OCI-LY1 (cell line): ENCODE measurements at regions not wholly inside any gene's neighbourhood (a gene's known extent, or its start where the extent isn't known, plus 50 kb on each side); places are given as distances from the start of the nearest gene placed in this dataset.

ENCODE experiments used
- H2AFZ ChIP-seq: fragments of 200-600 bp; sonication (generic), shearing (Covaris generic); 2 replicates; pipeline ENCODE4 v1.6.0; 2014; ENCODE audit warnings: antibody characterized with exemption, mild to moderate bottlenecking, low read length
- H3F3A ChIP-seq: fragments of 200-600 bp; sonication (generic), shearing (Covaris generic); 2 replicates; pipeline ENCODE4 v1.6.0; 2014; ENCODE audit warnings: mild to moderate bottlenecking, antibody characterized with exemption, low read length, moderate library complexity; ENCODE audit not compliant: insufficient read depth
- H3K27ac ChIP-seq: fragments of 200-600 bp; sonication (generic); 2 replicates; pipeline ENCODE4 v1.5.1; 2014; ENCODE audit warnings: low read length, mixed run types, mild to moderate bottlenecking, low read depth; ENCODE audit not compliant: poor library complexity, severe bottlenecking
- H3K27me3 ChIP-seq: fragments of 200-600 bp; sonication (generic); 2 replicates; pipeline ENCODE4 v1.6.0; 2014; ENCODE audit warnings: antibody characterized with exemption, mild to moderate bottlenecking, low read length, moderate library complexity; ENCODE audit not compliant: insufficient read depth
- H3K36me3 ChIP-seq: fragments of 200-600 bp; sonication (generic); 2 replicates; pipeline ENCODE4 v1.6.1; 2014; ENCODE audit warnings: mild to moderate bottlenecking, antibody characterized with exemption, low read length, moderate library complexity, mixed read lengths; ENCODE audit not compliant: insufficient read depth
- H3K4me1 ChIP-seq: fragments of 200-600 bp; sonication (generic); 2 replicates; pipeline ENCODE4 v1.5.1; 2014; ENCODE audit warnings: mild to moderate bottlenecking, low read length, moderate library complexity; ENCODE audit not compliant: insufficient read depth, severe bottlenecking
- H3K4me2 ChIP-seq: fragments of 200-600 bp; sonication (generic), shearing (Covaris generic); 2 replicates; pipeline ENCODE4 v1.6.1; 2014; ENCODE audit warnings: low read length
- H3K4me3 ChIP-seq: fragments of 200-600 bp; sonication (generic); 2 replicates; pipeline ENCODE4 v1.5.1; 2014; ENCODE audit warnings: low read length, low read depth, mild to moderate bottlenecking, mixed read lengths; ENCODE audit not compliant: poor library complexity, severe bottlenecking
- H3K79me2 ChIP-seq: fragments of 200-600 bp; shearing (Covaris generic); 2 replicates; pipeline ENCODE4 v1.6.1; 2016; ENCODE audit warnings: mixed run types, low read length, mixed read lengths; ENCODE audit not compliant: insufficient read depth
- H3K9ac ChIP-seq: fragments of 200-600 bp; sonication (generic), shearing (Covaris generic); 2 replicates; pipeline ENCODE4 v1.6.1; 2014; ENCODE audit warnings: mild to moderate bottlenecking, low read length, mixed read lengths
- H3K9me2 ChIP-seq: fragments of 200-600 bp; sonication (generic), shearing (Covaris generic); 2 replicates; pipeline ENCODE4 v1.6.1; 2014; ENCODE audit warnings: low read depth, mild to moderate bottlenecking, low read length, mixed read lengths
- H3K9me3 ChIP-seq: fragments of 200-600 bp; shearing (Covaris generic); 2 replicates; pipeline ENCODE4 v1.6.1; 2014; ENCODE audit warnings: low read length, mixed read lengths
- H4K20me1 ChIP-seq: fragments of 200-600 bp; sonication (generic), shearing (Covaris generic); 2 replicates; pipeline ENCODE4 v1.6.0; 2016; ENCODE audit warnings: mild to moderate bottlenecking, low read length; ENCODE audit not compliant: insufficient read depth
- CTCF ChIP-seq: fragments of 200-600 bp; sonication (generic), shearing (Covaris generic); IDR thresholded peaks from 2 replicates; pipeline ENCODE4 v1.5.1; 2017; ENCODE audit warnings: mild to moderate bottlenecking, antibody characterized with exemption, low read length, moderate library complexity, mixed read lengths
- EZH2 ChIP-seq: fragments of 200-600 bp; sonication (generic), shearing (Covaris generic); IDR thresholded peaks from 2 replicates; pipeline ENCODE4 v1.8.0; 2017; ENCODE audit warnings: borderline replicate concordance, mixed run types, mild to moderate bottlenecking, antibody characterized with exemption, low read length, moderate library complexity, mixed read lengths

- no peaks in the 10 kb centered on the region for H3K79me2 ChIP-seq
- H3K27ac ChIP-seq: no peak overlapping the region
- no peaks in the 10 kb centered on the region for H3K4me1 ChIP-seq
- H3K36me3 ChIP-seq: no peaks in the 10 kb centered on the region
- no peak overlapping the region for H3K4me2 ChIP-seq
- no peak overlapping the region for H3K9ac ChIP-seq
- no peaks in the 10 kb centered on the region for H4K20me1 ChIP-seq
- no peaks in the 10 kb centered on the region; the same call in 1 of the 2 replicates for H3K27me3 ChIP-seq
- no peaks in the 10 kb centered on the region for H3K9me2 ChIP-seq
- H2AFZ ChIP-seq: no peak overlapping the region
- no peaks in the 10 kb centered on the region for H3F3A ChIP-seq
- peaks cover 12% of the 10 kb centered on the region; the same call in 1 of the 2 replicates for H3K9me3 ChIP-seq
- H3K4me3 ChIP-seq: no peak overlapping the region
- TF ChIP-seq EZH2 (no peak), CTCF (no peak)
Observed at GRCh38 chr14:104333646-104334423, 195.4 kb downstream of the KIF26A start.

- H4K20me1 ChIP-seq: no peaks in the 10 kb centered on the region
- H3K9me2 ChIP-seq: no peaks in the 10 kb centered on the region
- no peak overlapping the region for H3K27ac ChIP-seq
- no peaks in the 10 kb centered on the region for H3K36me3 ChIP-seq
- H3K4me1 ChIP-seq: no peaks in the 10 kb centered on the region
- H3K27me3 ChIP-seq: no peaks in the 10 kb centered on the region; the same call in 1 of the 2 replicates
- no peak overlapping the region for H3K4me2 ChIP-seq
- H3K9me3 ChIP-seq: peaks cover 10% of the 10 kb centered on the region; the same call in 1 of the 2 replicates
- H3K4me3 ChIP-seq: no peak overlapping the region
- H2AFZ ChIP-seq: no peak overlapping the region
- H3F3A ChIP-seq: no peaks in the 10 kb centered on the region
- H3K9ac ChIP-seq: no peak overlapping the region
- H3K79me2 ChIP-seq: no peaks in the 10 kb centered on the region
- TF ChIP-seq EZH2 (no peak), CTCF (no peak)
Observed at GRCh38 chr14:104334424-104335161, 196.2 kb downstream of the KIF26A start.

- Histone ChIP-seq H3K4me2 (no peak overlapping the region), H3K9me3 (peaks cover 6% of the 10 kb centered on the region; the same call in 1 of the 2 replicates), H3K4me1 (no peaks in the 10 kb centered on the region), H2AFZ (no peak overlapping the region), H3F3A (no peaks in the 10 kb centered on the region), H3K79me2 (no peaks in the 10 kb centered on the region), H4K20me1 (no peaks in the 10 kb centered on the region), H3K4me3 (no peak overlapping the region), H3K9ac (no peak overlapping the region), H3K36me3 (no peaks in the 10 kb centered on the region), H3K9me2 (no peaks in the 10 kb centered on the region), H3K27me3 (no peaks in the 10 kb centered on the region; the same call in 1 of the 2 replicates), H3K27ac (no peak overlapping the region)
- TF ChIP-seq EZH2 (no peak), CTCF (no peak)
Observed at GRCh38 chr14:104335176-104335575, 196.8 kb downstream of the KIF26A start.
